ENCODE measurements at regions not wholly inside any gene's neighbourhood (a gene's known extent, or its start where the extent isn't known, plus 50 kb on each side); places are given as distances from the start of the nearest gene placed in this dataset.

DNA sequence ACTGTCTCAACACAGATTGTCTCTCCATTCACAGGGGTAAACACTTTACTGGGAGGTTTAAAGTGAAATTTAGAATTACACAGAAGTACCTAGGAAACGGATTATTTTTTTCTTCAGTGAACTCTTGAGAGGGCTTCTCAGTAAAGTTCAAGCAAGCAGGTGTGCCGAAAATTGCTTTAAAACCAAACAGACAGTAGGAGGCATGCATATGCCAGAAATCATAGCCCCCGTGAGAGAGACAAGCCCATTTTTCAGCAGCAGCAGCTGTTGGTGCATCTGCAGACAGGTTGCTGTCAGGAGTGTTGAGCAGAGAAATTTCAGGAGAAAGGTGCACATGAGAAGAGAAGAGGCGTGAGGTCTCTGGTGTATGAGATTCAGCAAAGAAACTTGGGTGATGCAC lies 2115.5 kb upstream of the CELF4 start:
- TF ChIP-seq, protein P1, sequence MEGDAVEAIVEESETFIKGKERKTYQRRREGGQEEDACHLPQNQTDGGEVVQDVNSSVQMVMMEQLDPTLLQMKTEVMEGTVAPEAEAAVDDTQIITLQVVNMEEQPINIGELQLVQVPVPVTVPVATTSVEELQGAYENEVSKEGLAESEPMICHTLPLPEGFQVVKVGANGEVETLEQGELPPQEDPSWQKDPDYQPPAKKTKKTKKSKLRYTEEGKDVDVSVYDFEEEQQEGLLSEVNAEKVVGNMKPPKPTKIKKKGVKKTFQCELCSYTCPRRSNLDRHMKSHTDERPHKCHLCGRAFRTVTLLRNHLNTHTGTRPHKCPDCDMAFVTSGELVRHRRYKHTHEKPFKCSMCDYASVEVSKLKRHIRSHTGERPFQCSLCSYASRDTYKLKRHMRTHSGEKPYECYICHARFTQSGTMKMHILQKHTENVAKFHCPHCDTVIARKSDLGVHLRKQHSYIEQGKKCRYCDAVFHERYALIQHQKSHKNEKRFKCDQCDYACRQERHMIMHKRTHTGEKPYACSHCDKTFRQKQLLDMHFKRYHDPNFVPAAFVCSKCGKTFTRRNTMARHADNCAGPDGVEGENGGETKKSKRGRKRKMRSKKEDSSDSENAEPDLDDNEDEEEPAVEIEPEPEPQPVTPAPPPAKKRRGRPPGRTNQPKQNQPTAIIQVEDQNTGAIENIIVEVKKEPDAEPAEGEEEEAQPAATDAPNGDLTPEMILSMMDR (IDR thresholded peaks at IDR 0.05; ENCODE audit: control extremely low read depth in 1 of 3, insufficient read depth in 1 of 3, low read depth in 1 of 3, low read length in 3 of 3) = peak in 1 of 3 experiments; percentile 4; a peak in 1 of 4 replicates
- TF ChIP-seq EZH2 (IDR thresholded peaks at IDR 0.05; ENCODE audit: low read depth, low read length, severe bottlenecking) = no peak
- TF ChIP-seq GTF2F1 (IDR thresholded peaks at IDR 0.05; ENCODE audit: borderline replicate concordance, low read depth, low read length) = no peak
- no peak for TF ChIP-seq HDAC6 (IDR thresholded peaks at IDR 0.05; ENCODE audit: low read depth, low read length)
- TF ChIP-seq POLR2AphosphoS5 (IDR thresholded peaks at IDR 0.05; ENCODE audit: low read depth, low read length) = no peak
- TF ChIP-seq NANOG (IDR thresholded peaks at IDR 0.05; ENCODE audit: insufficient read depth, low read depth, low read length, poor library complexity, severe bottlenecking) = no peak
- no peak for TF ChIP-seq POLR2A (IDR thresholded peaks at IDR 0.05; ENCODE audit: control extremely low read depth in 1 of 2, low read depth in 2 of 2, low read length in 2 of 2)
- no peak for TF ChIP-seq SUZ12 (IDR thresholded peaks at IDR 0.05; ENCODE audit: low read length)
- TF ChIP-seq SRF (IDR thresholded peaks at IDR 0.05; ENCODE audit: low read depth, low read length) = no peak
- TF ChIP-seq EP300 (IDR thresholded peaks at IDR 0.05; ENCODE audit: borderline replicate concordance in 1 of 2, low read depth in 2 of 2, low read length in 2 of 2) = no peak
- no peak for TF ChIP-seq KDM1A (IDR thresholded peaks at IDR 0.05; ENCODE audit: borderline replicate concordance, low read length)
- TF ChIP-seq TCF12 (IDR thresholded peaks at IDR 0.05; ENCODE audit: low read depth, low read length) = no peak
- no peak for TF ChIP-seq TAF1 (IDR thresholded peaks at IDR 0.05; ENCODE audit: low read depth, low read length)
- no peak for TF ChIP-seq JUN (IDR thresholded peaks at IDR 0.05; ENCODE audit: low read depth, low read length)

Data from H1 (cell line).